Uterus (tissue), 3 donors: ENCODE measurements at regions not wholly inside any gene's neighbourhood (a gene's known extent, or its start where the extent isn't known, plus 50 kb on each side); places are given as distances from the start of the nearest gene placed in this dataset.

Source experiments
- DNase-seq, 2 donors: peaks; one replicate each; pipeline ENCODE4 v3.0.0-alpha.2; 2019 to 2020
- H3K27ac ChIP-seq, 2 donors: fragments of 200-600 bp; sonication (generic); 1 replicate in 1 of 2; 2 replicates in 1 of 2; pipeline ENCODE4 v1.5.1; 2016 to 2018
- H3K27me3 ChIP-seq, 2 donors: fragments of 200-600 bp; sonication (generic); one replicate each; pipeline ENCODE4 v1.5.1; 2018 to 2019; ENCODE audit warnings: control low read depth in 1 of 2
- H3K36me3 ChIP-seq, 2 donors: fragments of 200-600 bp; sonication (generic); one replicate each; pipeline ENCODE4 v1.5.1; 2019; ENCODE audit warnings: control low read depth in 1 of 2
- H3K4me1 ChIP-seq, 2 donors: fragments of 200-600 bp; sonication (generic); one replicate each; pipeline ENCODE4 v1.5.1; 2018 to 2019; ENCODE audit warnings: control low read depth in 1 of 2
- H3K4me3 ChIP-seq, 2 donors: fragments of 200-600 bp; sonication (generic); 1 replicate in 1 of 2; 2 replicates in 1 of 2; pipeline ENCODE4 v1.5.1; 2018 to 2019; ENCODE audit warnings: mild to moderate bottlenecking in 1 of 2
- H3K9me3 ChIP-seq, 2 donors: fragments of 200-600 bp; sonication (generic); one replicate each; pipeline ENCODE4 v1.5.1; 2019; ENCODE audit warnings: control low read depth in 1 of 2
- POLR2A ChIP-seq, 2 donors: fragments of 450-650 bp; IDR thresholded peaks; one replicate each; pipeline ENCODE4 v1.6.1; 2016; ENCODE audit warnings: antibody characterized with exemption in 2 of 2, mild to moderate bottlenecking in 1 of 2, moderate library complexity in 1 of 2
- intact Hi-C: fragments of 100-400 bp; cut with DNase I; formaldehyde crosslinking; loops from one replicate; pipeline ENCODE4 v1.15.1; 2023; ENCODE audit warnings: low total_unique reads
- TF ChIP-seq, protein P1 (sequence below), 4 experiments: fragments of 200-600 bp in 2 of 4; fragments of 450-650 bp in 2 of 4; sonication (generic) in 2 of 4; IDR thresholded peaks; one replicate each; pipeline ENCODE4 v1.5.1; 2016 to 2019; ENCODE audit warnings: antibody characterized with exemption in 4 of 4, mild to moderate bottlenecking in 2 of 4, moderate library complexity in 1 of 4
- donor health status: DM: yes; HTN: yes; CAD: no.

- TF ChIP-seq, protein P1, sequence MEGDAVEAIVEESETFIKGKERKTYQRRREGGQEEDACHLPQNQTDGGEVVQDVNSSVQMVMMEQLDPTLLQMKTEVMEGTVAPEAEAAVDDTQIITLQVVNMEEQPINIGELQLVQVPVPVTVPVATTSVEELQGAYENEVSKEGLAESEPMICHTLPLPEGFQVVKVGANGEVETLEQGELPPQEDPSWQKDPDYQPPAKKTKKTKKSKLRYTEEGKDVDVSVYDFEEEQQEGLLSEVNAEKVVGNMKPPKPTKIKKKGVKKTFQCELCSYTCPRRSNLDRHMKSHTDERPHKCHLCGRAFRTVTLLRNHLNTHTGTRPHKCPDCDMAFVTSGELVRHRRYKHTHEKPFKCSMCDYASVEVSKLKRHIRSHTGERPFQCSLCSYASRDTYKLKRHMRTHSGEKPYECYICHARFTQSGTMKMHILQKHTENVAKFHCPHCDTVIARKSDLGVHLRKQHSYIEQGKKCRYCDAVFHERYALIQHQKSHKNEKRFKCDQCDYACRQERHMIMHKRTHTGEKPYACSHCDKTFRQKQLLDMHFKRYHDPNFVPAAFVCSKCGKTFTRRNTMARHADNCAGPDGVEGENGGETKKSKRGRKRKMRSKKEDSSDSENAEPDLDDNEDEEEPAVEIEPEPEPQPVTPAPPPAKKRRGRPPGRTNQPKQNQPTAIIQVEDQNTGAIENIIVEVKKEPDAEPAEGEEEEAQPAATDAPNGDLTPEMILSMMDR (IDR thresholded peaks at IDR 0.05): no peak
- no peak for TF ChIP-seq POLR2A (IDR thresholded peaks at IDR 0.05)
- H3K4me1 ChIP-seq: no peaks in the 10 kb centered on the region
These were observed 114.0 kb downstream of the NSG2 start for GRCh38 chr5:174159327-174160114.

GRCh38 chr5:174165406-174165805 lies 119.9 kb downstream of the NSG2 start:
- DNase-seq: no peak
- Histone ChIP-seq H3K36me3 (no peaks in the 10 kb centered on the region), H3K9me3 (no peaks in the 10 kb centered on the region), H3K27ac (no peak overlapping the region), H3K27me3 (no peaks in the 10 kb centered on the region), H3K4me1 (no peaks in the 10 kb centered on the region), H3K4me3 (no peak overlapping the region)
- intact Hi-C loops: no loop called here
- TF ChIP-seq, protein P1 (IDR thresholded peaks at IDR 0.05): no peak
- TF ChIP-seq POLR2A (IDR thresholded peaks at IDR 0.05): no peak

More at GRCh38 chr5:174159327-174160114, 114.0 kb downstream of the NSG2 start:
- Histone ChIP-seq H3K27ac (no peak overlapping the region), H3K36me3 (no peaks in the 10 kb centered on the region), H3K27me3 (no peaks in the 10 kb centered on the region), H3K9me3 (no peaks in the 10 kb centered on the region), H3K4me3 (no peak overlapping the region)
- intact Hi-C loops: no loop called here
- DNase-seq: no peak

GRCh38 chr5:174166231-174167079 lies 120.9 kb downstream of the NSG2 start:
- no peak for TF ChIP-seq POLR2A (IDR thresholded peaks at IDR 0.05)
- TF ChIP-seq, protein P1 (IDR thresholded peaks at IDR 0.05): no peak
- intact Hi-C loops: no loop called here
- no peak overlapping the region for H3K27ac ChIP-seq

GRCh38 chr5:174167080-174167910 lies 121.8 kb downstream of the NSG2 start:
- H3K27me3 ChIP-seq: no peaks in the 10 kb centered on the region
- no peak overlapping the region for H3K4me3 ChIP-seq
- H3K36me3 ChIP-seq: no peaks in the 10 kb centered on the region
- intact Hi-C loops: no loop called here
- TF ChIP-seq, protein P1 (IDR thresholded peaks at IDR 0.05): no peak
- no peak for TF ChIP-seq POLR2A (IDR thresholded peaks at IDR 0.05)
- no peaks in the 10 kb centered on the region for H3K9me3 ChIP-seq
- H3K4me1 ChIP-seq: no peaks in the 10 kb centered on the region
- no peak overlapping the region for H3K27ac ChIP-seq
- no peak for DNase-seq

More at GRCh38 chr5:174166231-174167079, 120.9 kb downstream of the NSG2 start:
- Histone ChIP-seq H3K27me3 (no peaks in the 10 kb centered on the region), H3K4me3 (no peak overlapping the region), H3K9me3 (no peaks in the 10 kb centered on the region), H3K36me3 (no peaks in the 10 kb centered on the region), H3K4me1 (no peaks in the 10 kb centered on the region)
- peak in 1 of 2 donors; percentile 21 for DNase-seq
